Stimulated activated CD8-positive, alpha-beta memory T cell treated with anti-CD3 and anti-CD28 coated beads, Interleukin-4, amount 100 ng/mL, for 48 hours (primary cell): ENCODE measurements at regions not wholly inside any gene's neighbourhood (a gene's known extent, or its start where the extent isn't known, plus 50 kb on each side); places are given as distances from the start of the nearest gene placed in this dataset.

ENCODE experiments used
- DNase-seq: peaks from one replicate; pipeline ENCODE4 v3.0.0-alpha.2; 2020

DNA sequence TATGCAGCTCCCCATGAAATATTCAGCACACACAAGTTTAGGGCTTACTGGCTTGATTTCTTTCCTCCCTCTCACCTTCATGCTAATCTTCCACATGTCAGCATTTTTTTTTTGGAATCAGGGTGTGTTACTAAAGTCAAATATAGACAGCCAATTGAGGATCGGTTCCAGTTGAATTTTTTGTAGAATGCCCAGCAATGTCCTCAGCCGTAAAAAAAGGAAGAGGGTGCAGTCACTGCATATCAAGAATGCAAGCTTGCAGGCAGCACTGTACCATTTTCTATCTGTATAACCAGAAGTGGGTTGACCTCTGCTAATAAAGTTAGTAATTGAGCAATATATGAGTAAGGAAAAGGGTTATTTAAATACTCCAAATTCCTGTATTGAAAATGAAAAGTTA, 51.4 kb upstream of the CHMP2B start:
- DNase-seq, result no peak

GRCh38 chr3:87173776-87174175, 53.3 kb upstream of the CHMP2B start:
- DNase-seq, result no peak

DNA sequence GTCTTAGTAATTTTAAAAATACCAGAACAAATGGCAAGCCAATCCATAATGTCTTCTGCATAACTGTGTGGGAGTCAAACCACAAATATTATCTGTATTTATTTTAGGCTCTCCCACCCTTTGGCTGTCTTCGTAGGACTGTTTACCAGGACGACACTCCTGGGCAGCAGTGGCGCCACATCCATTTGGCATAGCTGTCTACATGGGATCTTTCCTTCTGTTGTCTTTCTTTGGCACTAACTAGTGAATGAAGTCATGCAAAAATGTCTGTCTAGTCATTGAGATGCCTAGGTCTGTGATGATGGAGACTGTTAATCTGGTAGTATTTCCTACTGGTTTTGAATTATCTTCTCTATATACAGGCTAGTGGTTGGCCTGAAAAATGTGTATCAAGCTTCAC, 54.0 kb upstream of the CHMP2B start:
- no peak for DNase-seq

- peak; percentile 29 for DNase-seq
Measured at GRCh38 chr3:87167628-87168456, 59.3 kb upstream of the CHMP2B start.

GRCh38 chr3:87164245-87164644, 62.9 kb upstream of the CHMP2B start:
- DNase-seq, result no peak

DNA sequence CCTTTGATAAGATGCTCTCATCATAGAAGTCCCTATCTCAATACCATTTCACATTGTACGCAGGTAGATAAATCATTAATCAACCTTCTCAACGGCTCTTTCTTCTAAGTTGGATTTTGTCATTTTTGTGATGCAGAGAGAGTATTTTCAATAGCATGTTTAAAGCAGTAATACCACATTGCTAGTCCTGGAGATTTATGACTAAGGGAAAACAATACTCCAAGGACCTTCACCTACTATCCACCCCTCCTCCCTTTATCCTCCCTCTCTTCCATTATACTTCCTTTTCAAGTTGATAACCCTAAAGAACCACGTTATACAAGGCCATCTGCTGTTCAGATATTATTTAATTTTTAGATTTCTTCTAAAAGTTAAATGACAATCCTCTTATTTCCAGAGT, 65.3 kb upstream of the CHMP2B start:
- no peak for DNase-seq

GRCh38 chr3:87161417-87161816, 65.7 kb upstream of the CHMP2B start:
- DNase-seq, result no peak

GRCh38 chr3:87161013-87161412, 66.1 kb upstream of the CHMP2B start:
- no peak for DNase-seq

GRCh38 chr3:87158823-87159222, 68.3 kb upstream of the CHMP2B start:
- DNase-seq, result no peak

- no peak for DNase-seq
Measured at GRCh38 chr3:87148020-87148419, 79.1 kb upstream of the CHMP2B start.

GRCh38 chr3:87147562-87147961, 79.5 kb upstream of the CHMP2B start:
- DNase-seq, result no peak

- peak; percentile 30 for DNase-seq
Measured at GRCh38 chr3:87145553-87145952, 81.6 kb upstream of the CHMP2B start.

DNA sequence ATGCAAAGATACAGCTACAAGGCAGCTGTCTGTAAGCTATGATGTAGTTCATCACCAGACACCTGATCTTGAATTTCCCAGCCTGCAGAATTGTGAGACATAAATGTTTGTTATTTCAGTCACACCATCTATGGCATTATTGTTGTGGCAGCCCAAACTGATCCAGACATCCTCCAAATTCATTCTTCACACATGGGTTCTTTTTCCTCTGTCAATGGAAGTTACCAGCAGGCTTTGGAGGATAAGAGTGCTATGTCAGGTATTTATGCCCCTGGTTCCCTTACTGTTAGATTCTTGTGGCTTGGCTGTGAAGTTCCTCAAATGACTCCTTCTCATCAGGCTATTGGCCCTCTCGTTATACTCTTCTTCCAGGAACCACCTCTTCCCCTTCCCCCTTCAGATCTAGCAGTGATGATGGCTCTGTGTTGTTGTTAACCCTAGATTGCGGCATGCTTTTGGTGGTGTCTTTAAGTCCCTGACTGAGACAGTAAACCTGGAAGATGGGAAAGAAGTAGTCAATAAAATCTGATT, 91.0 kb upstream of the CHMP2B start:
- DNase-seq, result no peak

GRCh38 chr3:87135412-87135811, 91.7 kb upstream of the CHMP2B start:
- no peak for DNase-seq

DNA sequence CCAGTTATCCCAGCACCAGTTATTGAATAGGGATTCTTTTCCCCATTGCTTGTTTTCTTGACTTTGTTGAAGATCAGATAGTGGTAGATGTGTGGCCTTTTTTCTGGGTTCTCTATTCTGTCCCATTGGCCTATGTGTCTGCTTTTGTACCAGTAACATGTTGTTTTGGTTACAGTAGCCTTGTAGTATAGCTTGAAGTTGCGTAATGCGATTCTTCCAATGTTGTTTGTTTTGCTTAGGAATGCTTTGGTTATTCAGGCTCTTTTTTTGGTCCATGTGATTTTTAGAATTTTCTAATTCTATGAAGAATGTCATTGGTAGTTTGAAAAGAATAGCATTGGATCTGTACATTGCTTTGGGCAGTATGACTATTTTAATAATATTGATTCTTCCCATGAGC, 94.3 kb upstream of the CHMP2B start:
- DNase-seq, result no peak

- no peak for DNase-seq
Measured at GRCh38 chr3:87128006-87128405, 99.1 kb upstream of the CHMP2B start.

GRCh38 chr3:87127281-87127680, 99.8 kb upstream of the CHMP2B start:
- no peak for DNase-seq

GRCh38 chr3:87126321-87126720, 100.8 kb upstream of the CHMP2B start:
- DNase-seq, result no peak

- DNase-seq, result no peak
Measured at GRCh38 chr3:87125116-87125515, 102.0 kb upstream of the CHMP2B start.

DNA sequence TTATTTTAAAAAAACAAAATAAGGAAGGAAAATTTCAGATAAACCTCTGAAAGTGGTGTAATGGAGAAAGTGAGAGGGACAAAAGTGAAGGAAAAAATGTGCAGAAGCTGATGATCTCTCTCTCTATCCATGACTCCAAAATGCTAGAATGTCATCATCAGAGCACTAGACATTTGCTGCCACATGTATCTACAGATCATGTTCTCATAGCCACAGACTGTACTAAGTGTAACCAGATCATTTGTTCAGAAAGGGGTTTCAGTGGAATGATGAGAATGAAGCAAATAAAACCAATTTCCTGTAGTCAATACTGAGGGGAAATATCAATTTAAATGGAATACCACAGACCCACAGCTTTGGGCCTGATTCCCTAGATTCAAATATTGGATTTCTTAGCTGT, 104.3 kb upstream of the CHMP2B start:
- no peak for DNase-seq

GRCh38 chr3:87121856-87122255, 105.3 kb upstream of the CHMP2B start:
- DNase-seq, result no peak

GRCh38 chr3:87120881-87121280, 106.2 kb upstream of the CHMP2B start:
- DNase-seq, result no peak

- no peak for DNase-seq
Measured at GRCh38 chr3:87120236-87120635, 106.9 kb upstream of the CHMP2B start.

GRCh38 chr3:87109465-87109864, 117.6 kb upstream of the CHMP2B start:
- DNase-seq, result no peak
